ENCODE measurements at regions not wholly inside any gene's neighbourhood (a gene's known extent, or its start where the extent isn't known, plus 50 kb on each side); places are given as distances from the start of the nearest gene placed in this dataset.
A peak's percentile ranks its signal among the peaks of the same experiment; 100 is the strongest.

- H3K9ac ChIP-seq (ENCODE audit: low read length), result no peak overlapping the region
- H3K79me2 ChIP-seq (ENCODE audit: control insufficient read depth, insufficient read depth, low read length, poor library complexity), result no peaks in the 10 kb centered on the region
- H3K4me1 ChIP-seq (ENCODE audit: control insufficient read depth in 1 of 2, insufficient read depth in 2 of 2, low read length in 2 of 2), result no peaks in the 10 kb centered on the region
- H2BK12ac ChIP-seq (ENCODE audit: low read length), result no peak overlapping the region
- H2BK5ac ChIP-seq (ENCODE audit: low read depth, low read length, poor library complexity), result no peak overlapping the region
- H2AFZ ChIP-seq (ENCODE audit: insufficient read depth, low read length, poor library complexity), result no peak overlapping the region
- no peak overlapping the region for H3K4me3 ChIP-seq (ENCODE audit: low read depth, low read length)
- H4K91ac ChIP-seq (ENCODE audit: low read depth, low read length), result no peak overlapping the region
- H3K14ac ChIP-seq (ENCODE audit: low read length), result no peak overlapping the region
- DNase-seq, result peak; percentile 18 to 54
- no peak overlapping the region for H3K18ac ChIP-seq (ENCODE audit: low read length)
- no peak overlapping the region for H4K8ac ChIP-seq (ENCODE audit: low read depth, low read length)
- no peak overlapping the region for H2AK5ac ChIP-seq (ENCODE audit: low read length)
- no peaks in the 10 kb centered on the region for H3K27me3 ChIP-seq (ENCODE audit: insufficient read depth, low read length)
- no peak overlapping the region for H3K27ac ChIP-seq (ENCODE audit: low read depth, low read length)
- no peak overlapping the region for H3K23ac ChIP-seq (ENCODE audit: low read length)
- peaks cover 3% of the 10 kb centered on the region for H3K9me3 ChIP-seq (ENCODE audit: insufficient read depth, low read depth, low read length)
- H3K4me2 ChIP-seq (ENCODE audit: low read length), result no peak overlapping the region
- no peaks in the 10 kb centered on the region for H3K36me3 ChIP-seq (ENCODE audit: control insufficient read depth in 1 of 2, insufficient read depth in 2 of 2, low read length in 2 of 2)
- no peaks in the 10 kb centered on the region for H3K79me1 ChIP-seq (ENCODE audit: low read length)
- no peak overlapping the region for H2BK120ac ChIP-seq (ENCODE audit: insufficient read depth, low read length, poor library complexity)
- WGBS (ENCODE audit: extremely low coverage, insufficient coverage, insufficient read length), result no CpG with 5 or more reads among the region's 4 CpGs
- H3K4ac ChIP-seq (ENCODE audit: low read depth, low read length), result no peak overlapping the region
- no peak overlapping the region for H4K12ac ChIP-seq (ENCODE audit: low read depth, low read length)
Observed at GRCh38 chr3:146326875-146327543, 76.1 kb upstream of the PLSCR4 start.

- Histone ChIP-seq H4K12ac (ENCODE audit: low read depth, low read length) (no peak overlapping the region), H3K4me3 (ENCODE audit: low read depth, low read length) (no peak overlapping the region), H2BK120ac (ENCODE audit: insufficient read depth, low read length, poor library complexity) (no peak overlapping the region), H3K9ac (ENCODE audit: low read length) (no peak overlapping the region), H3K79me1 (ENCODE audit: low read length) (no peaks in the 10 kb centered on the region), H2BK5ac (ENCODE audit: low read depth, low read length, poor library complexity) (no peak overlapping the region), H2AFZ (ENCODE audit: insufficient read depth, low read length, poor library complexity) (no peak overlapping the region), H3K14ac (ENCODE audit: low read length) (no peak overlapping the region), H3K27me3 (ENCODE audit: insufficient read depth, low read length) (no peaks in the 10 kb centered on the region), H3K4me1 (ENCODE audit: control insufficient read depth in 1 of 2, insufficient read depth in 2 of 2, low read length in 2 of 2) (no peaks in the 10 kb centered on the region), H3K27ac (ENCODE audit: low read depth, low read length) (no peak overlapping the region), H3K18ac (ENCODE audit: low read length) (no peak overlapping the region), H2AK5ac (ENCODE audit: low read length) (no peak overlapping the region), H3K9me3 (ENCODE audit: insufficient read depth, low read depth, low read length) (peaks cover 3% of the 10 kb centered on the region), H3K4me2 (ENCODE audit: low read length) (no peak overlapping the region), H4K91ac (ENCODE audit: low read depth, low read length) (no peak overlapping the region), H3K4ac (ENCODE audit: low read depth, low read length) (no peak overlapping the region), H2BK12ac (ENCODE audit: low read length) (no peak overlapping the region), H3K23ac (ENCODE audit: low read length) (no peak overlapping the region), H3K36me3 (ENCODE audit: control insufficient read depth in 1 of 2, insufficient read depth in 2 of 2, low read length in 2 of 2) (no peaks in the 10 kb centered on the region), H4K8ac (ENCODE audit: low read depth, low read length) (no peak overlapping the region), H3K79me2 (ENCODE audit: control insufficient read depth, insufficient read depth, low read length, poor library complexity) (no peaks in the 10 kb centered on the region)
- no peak for DNase-seq
Observed at GRCh38 chr3:146325170-146325569, 74.3 kb upstream of the PLSCR4 start.

GRCh38 chr3:146322216-146322817 is 71.4 kb upstream of the PLSCR4 start:
- no peaks in the 10 kb centered on the region for H3K4me1 ChIP-seq (ENCODE audit: control insufficient read depth in 1 of 2, insufficient read depth in 2 of 2, low read length in 2 of 2)
- H3K27ac ChIP-seq (ENCODE audit: low read depth, low read length), result no peak overlapping the region
- no peaks in the 10 kb centered on the region for H3K27me3 ChIP-seq (ENCODE audit: insufficient read depth, low read length)
- no peak for DNase-seq
- no peak overlapping the region for H3K9ac ChIP-seq (ENCODE audit: low read length)
- H2BK12ac ChIP-seq (ENCODE audit: low read length), result no peak overlapping the region
- no peak overlapping the region for H4K8ac ChIP-seq (ENCODE audit: low read depth, low read length)
- H3K4me3 ChIP-seq (ENCODE audit: low read depth, low read length), result no peak overlapping the region
- no peak overlapping the region for H4K12ac ChIP-seq (ENCODE audit: low read depth, low read length)
- peaks cover 3% of the 10 kb centered on the region for H3K9me3 ChIP-seq (ENCODE audit: insufficient read depth, low read depth, low read length)
- no peaks in the 10 kb centered on the region for H3K79me1 ChIP-seq (ENCODE audit: low read length)
- no peak overlapping the region for H2BK120ac ChIP-seq (ENCODE audit: insufficient read depth, low read length, poor library complexity)
- H3K4ac ChIP-seq (ENCODE audit: low read depth, low read length), result no peak overlapping the region
- H2BK5ac ChIP-seq (ENCODE audit: low read depth, low read length, poor library complexity), result no peak overlapping the region
- H4K91ac ChIP-seq (ENCODE audit: low read depth, low read length), result no peak overlapping the region
- no peak overlapping the region for H3K14ac ChIP-seq (ENCODE audit: low read length)
- no peak overlapping the region for H3K23ac ChIP-seq (ENCODE audit: low read length)
- H3K36me3 ChIP-seq (ENCODE audit: control insufficient read depth in 1 of 2, insufficient read depth in 2 of 2, low read length in 2 of 2), result no peaks in the 10 kb centered on the region
- H3K18ac ChIP-seq (ENCODE audit: low read length), result no peak overlapping the region
- no peaks in the 10 kb centered on the region for H3K79me2 ChIP-seq (ENCODE audit: control insufficient read depth, insufficient read depth, low read length, poor library complexity)
- no CpG with 5 or more reads among the region's 2 CpGs for WGBS (ENCODE audit: extremely low coverage, insufficient coverage, insufficient read length)
- H3K4me2 ChIP-seq (ENCODE audit: low read length), result no peak overlapping the region
- H2AK5ac ChIP-seq (ENCODE audit: low read length), result no peak overlapping the region
- no peak overlapping the region for H2AFZ ChIP-seq (ENCODE audit: insufficient read depth, low read length, poor library complexity)

GRCh38 chr3:146314871-146315270 is 64.0 kb upstream of the PLSCR4 start:
- H3K4ac ChIP-seq (ENCODE audit: low read depth, low read length), result no peak overlapping the region
- no peaks in the 10 kb centered on the region for H3K27me3 ChIP-seq (ENCODE audit: insufficient read depth, low read length)
- H2BK5ac ChIP-seq (ENCODE audit: low read depth, low read length, poor library complexity), result no peak overlapping the region
- H2AFZ ChIP-seq (ENCODE audit: insufficient read depth, low read length, poor library complexity), result no peak overlapping the region
- H4K91ac ChIP-seq (ENCODE audit: low read depth, low read length), result no peak overlapping the region
- DNase-seq, result no peak
- no peak overlapping the region for H3K27ac ChIP-seq (ENCODE audit: low read depth, low read length)
- H4K8ac ChIP-seq (ENCODE audit: low read depth, low read length), result no peak overlapping the region
- H3K4me1 ChIP-seq (ENCODE audit: control insufficient read depth in 1 of 2, insufficient read depth in 2 of 2, low read length in 2 of 2), result no peaks in the 10 kb centered on the region
- H3K4me2 ChIP-seq (ENCODE audit: low read length), result no peak overlapping the region
- no peak overlapping the region for H2BK12ac ChIP-seq (ENCODE audit: low read length)
- no peaks in the 10 kb centered on the region for H3K79me1 ChIP-seq (ENCODE audit: low read length)
- no peak overlapping the region for H3K23ac ChIP-seq (ENCODE audit: low read length)
- H3K9ac ChIP-seq (ENCODE audit: low read length), result no peak overlapping the region
- no peak overlapping the region for H3K4me3 ChIP-seq (ENCODE audit: low read depth, low read length)
- no peak overlapping the region for H2AK5ac ChIP-seq (ENCODE audit: low read length)
- H4K12ac ChIP-seq (ENCODE audit: low read depth, low read length), result no peak overlapping the region
- no peaks in the 10 kb centered on the region for H3K79me2 ChIP-seq (ENCODE audit: control insufficient read depth, insufficient read depth, low read length, poor library complexity)
- no peak overlapping the region for H3K18ac ChIP-seq (ENCODE audit: low read length)
- H2BK120ac ChIP-seq (ENCODE audit: insufficient read depth, low read length, poor library complexity), result no peak overlapping the region
- H3K36me3 ChIP-seq (ENCODE audit: control insufficient read depth in 1 of 2, insufficient read depth in 2 of 2, low read length in 2 of 2), result no peaks in the 10 kb centered on the region
- no peaks in the 10 kb centered on the region for H3K9me3 ChIP-seq (ENCODE audit: insufficient read depth, low read depth, low read length)
- H3K14ac ChIP-seq (ENCODE audit: low read length), result no peak overlapping the region
